ENCODE measurements at regions not wholly inside any gene's neighbourhood (a gene's known extent, or its start where the extent isn't known, plus 50 kb on each side); places are given as distances from the start of the nearest gene placed in this dataset.

GRCh38 chr18:42168487-42168886, 213.5 kb downstream of the PIK3C3 start:
- no peak overlapping the region for H3K9ac ChIP-seq (ENCODE audit: low read depth in 2 of 2, low read length in 2 of 2)
- no peaks in the 10 kb centered on the region for H3K9me3 ChIP-seq
- no peaks in the 10 kb centered on the region for H3K27me3 ChIP-seq
- H3K36me3 ChIP-seq, result no peaks in the 10 kb centered on the region
- no peak overlapping the region for H3K4me3 ChIP-seq
- H3K4me1 ChIP-seq, result no peaks in the 10 kb centered on the region
- no peak overlapping the region for H3K27ac ChIP-seq
- DNase-seq, result no peak
- intact Hi-C loops (cut with DNase I), result no loop called here
- TF ChIP-seq CTCF (IDR thresholded peaks at IDR 0.05), result no peak

- intact Hi-C loops (cut with DNase I), result no loop called here
- no peak overlapping the region for H3K4me3 ChIP-seq
- no peak overlapping the region for H3K27ac ChIP-seq
- H3K9ac ChIP-seq (ENCODE audit: low read depth in 2 of 2, low read length in 2 of 2), result no peak overlapping the region
- H3K9me3 ChIP-seq, result no peaks in the 10 kb centered on the region
- no peaks in the 10 kb centered on the region for H3K27me3 ChIP-seq
- H3K4me1 ChIP-seq, result no peaks in the 10 kb centered on the region
- TF ChIP-seq CTCF (IDR thresholded peaks at IDR 0.05), result no peak
- H3K36me3 ChIP-seq, result no peaks in the 10 kb centered on the region
- DNase-seq, result no peak
Measured at GRCh38 chr18:42168907-42169306, 213.9 kb downstream of the PIK3C3 start.

- DNase-seq, result no peak
- no peaks in the 10 kb centered on the region for H3K27me3 ChIP-seq
- no peak overlapping the region for H3K4me3 ChIP-seq
- TF ChIP-seq CTCF (IDR thresholded peaks at IDR 0.05), result no peak
- H3K9ac ChIP-seq (ENCODE audit: low read depth in 2 of 2, low read length in 2 of 2), result no peak overlapping the region
- no peaks in the 10 kb centered on the region for H3K4me1 ChIP-seq
- no peaks in the 10 kb centered on the region for H3K9me3 ChIP-seq
- H3K36me3 ChIP-seq, result no peaks in the 10 kb centered on the region
- intact Hi-C loops (cut with DNase I), result no loop called here
- no peak overlapping the region for H3K27ac ChIP-seq
Measured at GRCh38 chr18:42174909-42175308, 219.9 kb downstream of the PIK3C3 start.

GRCh38 chr18:42176599-42176998, 221.6 kb downstream of the PIK3C3 start:
- Histone ChIP-seq H3K36me3 (no peaks in the 10 kb centered on the region), H3K27me3 (no peaks in the 10 kb centered on the region), H3K27ac (no peak overlapping the region), H3K9me3 (no peaks in the 10 kb centered on the region), H3K9ac (ENCODE audit: low read depth in 2 of 2, low read length in 2 of 2) (no peak overlapping the region), H3K4me3 (no peak overlapping the region), H3K4me1 (no peaks in the 10 kb centered on the region)
- no peak for TF ChIP-seq CTCF (IDR thresholded peaks at IDR 0.05)
- no peak for DNase-seq
- intact Hi-C loops (cut with DNase I), result no loop called here

- Histone ChIP-seq H3K9me3 (no peaks in the 10 kb centered on the region), H3K27ac (no peak overlapping the region), H3K9ac (ENCODE audit: low read depth in 2 of 2, low read length in 2 of 2) (no peak overlapping the region), H3K36me3 (no peaks in the 10 kb centered on the region), H3K4me1 (no peaks in the 10 kb centered on the region), H3K4me3 (no peak overlapping the region), H3K27me3 (no peaks in the 10 kb centered on the region)
- DNase-seq, result no peak
- no peak for TF ChIP-seq CTCF (IDR thresholded peaks at IDR 0.05)
- intact Hi-C loops (cut with DNase I), result no loop called here
Measured at GRCh38 chr18:42177390-42177789, 222.4 kb downstream of the PIK3C3 start.
